KMS-11 (cell line): ENCODE measurements at regions not wholly inside any gene's neighbourhood (a gene's known extent, or its start where the extent isn't known, plus 50 kb on each side); places are given as distances from the start of the nearest gene placed in this dataset.

Source experiments
- H2AFZ ChIP-seq: fragments of 200-600 bp; sonication (generic); 2 replicates; pipeline ENCODE4 v1.6.1; 2016; ENCODE audit warnings: antibody characterized with exemption, mixed run types, low read depth
- H3K27ac ChIP-seq: fragments of 200-600 bp; sonication (generic); 2 replicates; pipeline ENCODE4 v1.6.1; 2016; ENCODE audit warnings: mild to moderate bottlenecking, mixed run types
- H3K27me3 ChIP-seq: fragments of 200-600 bp; sonication (generic); 2 replicates; pipeline ENCODE4 v1.6.1; 2017; ENCODE audit warnings: mild to moderate bottlenecking, low read depth, mixed run types, moderate library complexity; ENCODE audit not compliant: insufficient read depth
- H3K36me3 ChIP-seq: fragments of 200-600 bp; sonication (generic); 2 replicates; pipeline ENCODE4 v1.6.1; 2017; ENCODE audit warnings: mild to moderate bottlenecking, mixed run types; ENCODE audit not compliant: insufficient read depth
- H3K4me1 ChIP-seq: fragments of 200-600 bp; sonication (generic); 2 replicates; pipeline ENCODE4 v1.6.1; 2016; ENCODE audit warnings: mild to moderate bottlenecking, low read depth, mixed run types; ENCODE audit not compliant: poor library complexity, severe bottlenecking
- H3K4me2 ChIP-seq: fragments of 200-600 bp; sonication (generic); 2 replicates; pipeline ENCODE4 v1.7.0; 2016; ENCODE audit warnings: mild to moderate bottlenecking, mixed run types
- H3K4me3 ChIP-seq: fragments of 200-600 bp; sonication (generic); IDR thresholded peaks from 2 replicates; pipeline ENCODE4 v1.6.1; 2017; ENCODE audit warnings: low read depth, low read length, mixed read lengths; ENCODE audit not compliant: insufficient read depth
- H3K79me2 ChIP-seq: fragments of 200-600 bp; sonication (generic); 2 replicates; pipeline ENCODE4 v1.6.1; 2016; ENCODE audit warnings: low read depth, mixed run types; ENCODE audit not compliant: insufficient read depth
- H3K9ac ChIP-seq: fragments of 200-600 bp; sonication (generic); 2 replicates; pipeline ENCODE4 v1.6.1; 2016; ENCODE audit warnings: mild to moderate bottlenecking, mixed run types
- H4K20me1 ChIP-seq: fragments of 200-600 bp; sonication (generic); 2 replicates; pipeline ENCODE4 v1.6.1; 2016; ENCODE audit warnings: mild to moderate bottlenecking, mixed run types; ENCODE audit not compliant: insufficient read depth
- CTCF ChIP-seq: fragments of 200-600 bp; sonication (generic); conservative IDR thresholded peaks from 2 replicates; pipeline ENCODE4 v1.6.1; 2017; ENCODE audit warnings: low read depth, mild to moderate bottlenecking, antibody characterized with exemption, low read length, moderate library complexity, mixed read lengths

GRCh38 chr6:44043479-44044153, 83.6 kb downstream of the MRPL14 start:
- Histone ChIP-seq H3K9ac (no peak overlapping the region), H3K27ac (no peak overlapping the region), H3K4me3 (no peak overlapping the region), H3K4me2 (no peak overlapping the region), H3K27me3 (no peaks in the 10 kb centered on the region), H2AFZ (no peak overlapping the region), H4K20me1 (no peaks in the 10 kb centered on the region), H3K36me3 (no peaks in the 10 kb centered on the region), H3K4me1 (peaks cover 27% of the 10 kb centered on the region), H3K79me2 (no peaks in the 10 kb centered on the region)
- TF ChIP-seq CTCF, result no peak

GRCh38 chr6:44042989-44043478, 84.2 kb downstream of the MRPL14 start:
- Histone ChIP-seq H3K36me3 (no peaks in the 10 kb centered on the region), H2AFZ (no peak overlapping the region), H3K9ac (no peak overlapping the region), H3K79me2 (no peaks in the 10 kb centered on the region), H3K27me3 (no peaks in the 10 kb centered on the region), H3K4me2 (no peak overlapping the region), H3K4me1 (peaks cover 21% of the 10 kb centered on the region), H3K4me3 (no peak overlapping the region), H3K27ac (no peak overlapping the region), H4K20me1 (no peaks in the 10 kb centered on the region)
- TF ChIP-seq CTCF, result no peak

GRCh38 chr6:44042261-44042988, 84.8 kb downstream of the MRPL14 start:
- H3K9ac ChIP-seq, result no peak overlapping the region
- no peaks in the 10 kb centered on the region for H3K79me2 ChIP-seq
- H3K4me2 ChIP-seq, result no peak overlapping the region
- TF ChIP-seq CTCF, result no peak
- H3K36me3 ChIP-seq, result no peaks in the 10 kb centered on the region
- no peak overlapping the region for H3K4me3 ChIP-seq
- no peak overlapping the region for H2AFZ ChIP-seq
- no peaks in the 10 kb centered on the region for H3K27me3 ChIP-seq
- H4K20me1 ChIP-seq, result no peaks in the 10 kb centered on the region
- H3K27ac ChIP-seq, result no peak overlapping the region
- H3K4me1 ChIP-seq, result peaks cover 15% of the 10 kb centered on the region

- Histone ChIP-seq H3K4me3 (no peak overlapping the region), H3K4me2 (no peak overlapping the region), H3K27ac (no peak overlapping the region)
Observed at GRCh38 chr6:44041461-44042260, 85.6 kb downstream of the MRPL14 start.

More at GRCh38 chr6:44041461-44042260, 85.6 kb downstream of the MRPL14 start:
- peaks cover 13% of the 10 kb centered on the region for H3K4me1 ChIP-seq
- no peak overlapping the region for H2AFZ ChIP-seq
- no peak overlapping the region for H3K9ac ChIP-seq
- H4K20me1 ChIP-seq, result no peaks in the 10 kb centered on the region
- no peaks in the 10 kb centered on the region for H3K79me2 ChIP-seq
- no peaks in the 10 kb centered on the region for H3K36me3 ChIP-seq
- no peaks in the 10 kb centered on the region for H3K27me3 ChIP-seq
- TF ChIP-seq CTCF, result no peak
